K562 (cell line): ENCODE measurements at regions not wholly inside any gene's neighbourhood (a gene's known extent, or its start where the extent isn't known, plus 50 kb on each side); places are given as distances from the start of the nearest gene placed in this dataset.
A peak's percentile ranks its signal among the peaks of the same experiment; 100 is the strongest.

Source experiments
- ATAC-seq: fragments of 200-7000 bp; cut with Tn5 transposase; 3 replicates; pipeline ENCODE4 v1.9.1; 2020; ENCODE audit warnings: moderate library complexity
- BruUV-seq: library from RNA; stranded (reverse); fragments of 400-500 nt; replicated peaks from 2 replicates; lab custom pipeline; 2021; lab: Mats Ljungman, UMichigan
- CTCF ChIA-PET: fragments of 300-600 bp; formaldehyde crosslinking; extraction: SDS; loops from one replicate; lab custom pipeline; 2021; ENCODE audit warnings: low intra/inter-chr PET ratio; lab: Yijun Ruan, JAX
- POLR2A ChIA-PET: fragments of 300-600, 350-650 bp; sonication (Branson Sonifier 250); formaldehyde crosslinking; extraction: SDS; loops from one replicate; lab custom pipeline; 2021; ENCODE audit warnings: antibody characterized with exemption, inconsistent platforms; lab: Yijun Ruan, JAX
- DNase-seq, 4 experiments: peaks; one replicate each; pipeline versions ENCODE4 v3.0.0 to v3.0.0-alpha.2; 2011 to 2018; ENCODE audit warnings: low spot score in 3 of 4, mixed read lengths in 3 of 4; ENCODE audit errors: extremely low read depth in 1 of 4
- FAIRE-seq: peaks from 2 replicates; lab custom pipeline; 2011; peaks lifted over from hg19 to GRCh38; lab: Jason Lieb, UNC
- H2AFZ ChIP-seq: 2 replicates; pipeline ENCODE4 v1.6.0; 2011; ENCODE audit warnings: low read depth, low read length, control low read depth, inconsistent platforms
- H3K27ac ChIP-seq: fragments of 200-600 bp; 3 replicates; pipeline ENCODE4 v1.8.0; 2011; ENCODE audit warnings: low read depth, mild to moderate bottlenecking, control low read depth, inconsistent platforms, low read length, moderate library complexity, mixed read lengths; ENCODE audit errors: extremely low read depth
- H3K27me3 ChIP-seq, 2 experiments: fragments of 300-600 bp in 1 of 2; 2 replicates in 1 of 2; 3 replicates in 1 of 2; pipeline versions ENCODE4 v1.6.0 to v1.8.0; 2011; ENCODE audit warnings: inconsistent platforms in 2 of 2, low read length in 2 of 2, mild to moderate bottlenecking in 1 of 2, mixed read lengths in 1 of 2, moderate library complexity in 1 of 2; ENCODE audit not compliant: control insufficient read depth in 2 of 2, insufficient read depth in 2 of 2
- H3K36me3 ChIP-seq: fragments of 300-600 bp; 3 replicates; pipeline ENCODE4 v1.8.0; 2011; ENCODE audit warnings: mild to moderate bottlenecking, low read length, inconsistent platforms; ENCODE audit not compliant: control insufficient read depth, insufficient read depth
- H3K4me1 ChIP-seq, 2 experiments: fragments of 200-600 bp in 1 of 2; replicated peaks in 1 of 2; 2 replicates in 1 of 2; 3 replicates in 1 of 2; pipeline versions ENCODE4 v1.5.1 to v1.8.0; 2011; ENCODE audit warnings: inconsistent platforms in 2 of 2, low read length in 2 of 2, mild to moderate bottlenecking in 1 of 2, mixed read lengths in 1 of 2, moderate library complexity in 1 of 2; ENCODE audit not compliant: control insufficient read depth in 2 of 2, insufficient read depth in 2 of 2
- H3K4me2 ChIP-seq: 2 replicates; pipeline ENCODE4 v1.6.1; 2011; ENCODE audit warnings: low read length, control low read depth, inconsistent platforms, mixed read lengths; ENCODE audit not compliant: insufficient read depth
- H3K4me3 ChIP-seq: fragments of 200-600 bp; sonication (generic), shearing (Covaris generic); 2 replicates; pipeline ENCODE4 v1.5.1; 2016; ENCODE audit warnings: control low read depth, inconsistent platforms
- H3K79me2 ChIP-seq: fragments of 200-600 bp; 3 replicates; pipeline ENCODE4 v1.8.0; 2011; ENCODE audit warnings: low read length, inconsistent platforms; ENCODE audit not compliant: control insufficient read depth, insufficient read depth
- H3K9ac ChIP-seq, 2 experiments: 2 replicates each; pipeline versions ENCODE4 v1.6.0 to v1.6.1; 2011; ENCODE audit warnings: low read depth in 2 of 2, low read length in 2 of 2, control low read depth in 1 of 2, inconsistent platforms in 1 of 2, mild to moderate bottlenecking in 1 of 2, mixed read lengths in 1 of 2; ENCODE audit not compliant: insufficient read depth in 1 of 2
- H3K9me1 ChIP-seq: one replicate; pipeline ENCODE4 v1.6.0; 2011; ENCODE audit warnings: inconsistent platforms, mild to moderate bottlenecking, low read length, moderate library complexity; ENCODE audit not compliant: control insufficient read depth, insufficient read depth
- H3K9me3 ChIP-seq: replicated peaks from 2 replicates; pipeline ENCODE4 v1.5.1; 2011; ENCODE audit warnings: low read depth, low read length, inconsistent platforms; ENCODE audit not compliant: control insufficient read depth, insufficient read depth
- H4K20me1 ChIP-seq: replicated peaks from 2 replicates; pipeline ENCODE4 v1.6.1; 2011; ENCODE audit warnings: low read length, inconsistent platforms, mixed read lengths; ENCODE audit not compliant: control insufficient read depth, insufficient read depth
- CBX2 ChIP-seq: fragments of 200-600 bp; sonication (generic); IDR thresholded peaks from one replicate; pipeline ENCODE4 v1.6.1; 2012; ENCODE audit warnings: mild to moderate bottlenecking, low read length, inconsistent platforms; ENCODE audit not compliant: insufficient read depth, poor library complexity, severe bottlenecking
- HNRNPH1 ChIP-seq: fragments of 200-400 bp; formaldehyde crosslinking; optimal IDR thresholded peaks from 2 replicates; pipeline ENCODE3; 2017; ENCODE audit warnings: low read depth, mild to moderate bottlenecking, low read length, moderate library complexity
- LCOR ChIP-seq: sonication (generic); formaldehyde crosslinking; IDR thresholded peaks from 2 replicates; pipeline ENCODE4 v1.8.0; 2022; ENCODE audit warnings: mild to moderate bottlenecking, missing genetic modification reagents
- MEIS2 ChIP-seq: fragments of 450-650 bp; IDR thresholded peaks from 2 replicates; pipeline ENCODE4 v1.6.1; 2014; ENCODE audit warnings: mild to moderate bottlenecking; ENCODE audit not compliant: partially characterized antibody
- TBL1XR1 ChIP-seq, 2 experiments: IDR thresholded peaks; 2 replicates each; pipeline ENCODE4 v1.6.1; 2012; ENCODE audit warnings: improper control_type of control experiment in 2 of 2, low read length in 2 of 2, mild to moderate bottlenecking in 1 of 2
- TRIM28 ChIP-seq: fragments of 450-650 bp; IDR thresholded peaks from 2 replicates; pipeline ENCODE4 v1.6.1; 2017
- U2AF2 ChIP-seq: fragments of 200-400 bp; formaldehyde crosslinking; optimal IDR thresholded peaks from 2 replicates; pipeline ENCODE3; 2017; ENCODE audit warnings: low read depth, mild to moderate bottlenecking, low read length
- WGBS: fragments of 100-300 bp; shearing (Covaris generic); methylation state at CpG from one replicate; pipeline ENCODE4 v1.1.6; 2016; ENCODE audit warnings: low coverage, mixed read lengths; ENCODE audit not compliant: insufficient coverage; ENCODE audit errors: missing lambda C conversion rate; 5-methylcytosine and 5-hydroxymethylcytosine counted together
- in situ Hi-C: fragments of 300-500 bp; cut with MboI; formaldehyde crosslinking; loops from 4 replicates; pipeline ENCODE4 v1.15.0; 2018; ENCODE audit warnings: inconsistent platforms, mixed read lengths
- intact Hi-C: fragments of 100-400 bp; cut with micrococcal nuclease; formaldehyde crosslinking; loops from 2 replicates; pipeline ENCODE4 v1.14.2; 2022
- TF ChIP-seq, protein P1 (sequence below): fragments of 200-800 bp; sonication (Bioruptor generic); IDR thresholded peaks from 2 replicates; pipeline ENCODE4 v1.6.1; 2017; ENCODE audit warnings: missing genetic modification characterization, missing compliant biosample characterization

DNA sequence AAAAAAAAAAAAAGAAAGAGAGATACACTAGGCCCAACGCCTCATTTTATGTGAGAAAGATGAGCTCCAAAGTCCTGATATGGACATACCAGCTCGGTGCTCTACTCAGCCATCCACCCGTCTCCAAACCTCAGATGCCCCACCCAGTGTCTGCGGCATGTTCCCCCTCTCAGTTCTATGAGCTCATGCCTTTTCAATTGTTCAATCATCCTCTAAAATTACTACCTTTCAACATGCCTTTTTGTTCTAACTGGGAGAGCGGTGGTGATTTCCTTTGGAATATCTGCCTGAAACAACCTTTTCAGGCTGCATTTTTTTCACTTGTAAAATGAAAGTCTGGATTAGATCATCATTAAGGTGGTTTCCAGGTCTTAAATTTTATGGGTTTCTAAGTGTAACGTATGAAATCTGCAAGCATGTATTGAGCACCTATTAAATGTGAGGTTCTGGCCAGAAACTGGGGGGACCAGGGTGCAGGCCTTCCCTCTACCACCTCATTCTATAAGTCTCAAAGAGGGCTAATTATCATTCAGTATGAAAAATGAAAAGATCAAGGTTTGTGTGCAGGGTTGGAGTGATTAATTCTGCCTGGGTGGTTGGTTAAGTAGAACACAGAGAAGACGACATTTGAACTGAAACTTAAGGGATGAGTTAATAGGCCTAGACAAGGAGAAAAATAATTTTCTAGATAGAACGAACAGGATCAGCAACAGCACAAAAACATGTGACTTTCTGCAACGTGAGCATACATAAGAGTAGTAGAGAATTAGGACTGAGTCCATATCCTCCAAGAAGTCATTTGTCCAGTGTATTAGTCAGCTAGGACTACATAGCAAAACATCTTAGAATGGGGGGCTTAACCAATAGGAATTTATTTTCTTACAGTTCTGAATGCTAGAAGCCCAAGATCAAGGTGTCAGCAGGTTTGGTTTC is 87.4 kb upstream of the GLS start:
- in situ Hi-C loops, result no loop called here

More for the DNA sequence above, 87.4 kb upstream of the GLS start:
- CTCF ChIA-PET, result no interaction called here
- POLR2A ChIA-PET, result interaction anchor here (0.6 to 0.7 kb wide), 3 partner anchors 85 to 607 kb away, joined by 3 read pairs; no protein-coding TSS in a partner anchor
- BruUV-seq, result no TSS peak
- no peak for DNase-seq
- peak overlapping the region; percentile 49; the same call in 1 of the 2 replicates for H2AFZ ChIP-seq
- TF ChIP-seq TBL1XR1 (IDR thresholded peaks at IDR 0.05; ENCODE audit: low read length in 2 of 2) (no peak), TRIM28 (no peak), HNRNPH1 (no peak), U2AF2 (no peak), MEIS2 (no peak), LCOR (CRISPR knock-in tag) (no peak), CBX2 (no peak)
- TF ChIP-seq, protein P1, sequence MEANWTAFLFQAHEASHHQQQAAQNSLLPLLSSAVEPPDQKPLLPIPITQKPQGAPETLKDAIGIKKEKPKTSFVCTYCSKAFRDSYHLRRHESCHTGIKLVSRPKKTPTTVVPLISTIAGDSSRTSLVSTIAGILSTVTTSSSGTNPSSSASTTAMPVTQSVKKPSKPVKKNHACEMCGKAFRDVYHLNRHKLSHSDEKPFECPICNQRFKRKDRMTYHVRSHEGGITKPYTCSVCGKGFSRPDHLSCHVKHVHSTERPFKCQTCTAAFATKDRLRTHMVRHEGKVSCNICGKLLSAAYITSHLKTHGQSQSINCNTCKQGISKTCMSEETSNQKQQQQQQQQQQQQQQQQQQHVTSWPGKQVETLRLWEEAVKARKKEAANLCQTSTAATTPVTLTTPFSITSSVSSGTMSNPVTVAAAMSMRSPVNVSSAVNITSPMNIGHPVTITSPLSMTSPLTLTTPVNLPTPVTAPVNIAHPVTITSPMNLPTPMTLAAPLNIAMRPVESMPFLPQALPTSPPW (CRISPR knock-in tag), result no peak
- intact Hi-C loops, result no loop called here
- H3K36me3 ChIP-seq, result no peaks in the 10 kb centered on the region
- peaks cover 0 to 7% of the 10 kb centered on the region in 2 experiments; a peak in 1 of 5 replicates for H3K4me1 ChIP-seq
- no peaks in the 10 kb centered on the region for H3K9me3 ChIP-seq
- no peak overlapping the region for H3K9ac ChIP-seq
- FAIRE-seq, result no peak
- no peaks in the 10 kb centered on the region for H3K27me3 ChIP-seq
- ATAC-seq, result no peak
- no peak overlapping the region for H3K27ac ChIP-seq
- no peak overlapping the region for H3K4me3 ChIP-seq
- H4K20me1 ChIP-seq, result no peaks in the 10 kb centered on the region
- no peak overlapping the region for H3K4me2 ChIP-seq
- H3K9me1 ChIP-seq, result no peaks in the 10 kb centered on the region
- WGBS, result 52% methylated on average over 9 of the region's 9 CpGs
- H3K79me2 ChIP-seq, result no peaks in the 10 kb centered on the region
